ENCODE measurements at regions not wholly inside any gene's neighbourhood (a gene's known extent, or its start where the extent isn't known, plus 50 kb on each side); places are given as distances from the start of the nearest gene placed in this dataset.

- no peak overlapping the region for H3K4me3 ChIP-seq (replicated peaks; ENCODE audit: insufficient read depth, low read length)
- no peaks in the 10 kb centered on the region for H3K27me3 ChIP-seq (ENCODE audit: insufficient read depth, poor library complexity, severe bottlenecking)
- no peak for TF ChIP-seq REST (IDR thresholded peaks at IDR 0.05; ENCODE audit: insufficient replicate concordance, low read depth)
- no peak for TF ChIP-seq POLR2AphosphoS5 (IDR thresholded peaks at IDR 0.05; ENCODE audit: low read depth)
- no peak for TF ChIP-seq CTCF (IDR thresholded peaks at IDR 0.05; ENCODE audit: insufficient read depth, low read length)
- no peak for TF ChIP-seq SPI1 (IDR thresholded peaks at IDR 0.05; ENCODE audit: borderline replicate concordance, low read depth)
- TF ChIP-seq GABPA (IDR thresholded peaks at IDR 0.05; ENCODE audit: low read depth), result no peak
- no peak for DNase-seq (ENCODE audit: low read depth in 1 of 2, low spot score in 1 of 2)
- H3K27ac ChIP-seq (replicated peaks), result no peak overlapping the region
Observed at GRCh38 chr6:54050750-54051149, 60.5 kb upstream of the MLIP start.

GRCh38 chr6:54053881-54054391 is 57.3 kb upstream of the MLIP start:
- Histone ChIP-seq H3K4me3 (replicated peaks; ENCODE audit: insufficient read depth, low read length) (no peak overlapping the region), H3K27me3 (ENCODE audit: insufficient read depth, poor library complexity, severe bottlenecking) (no peaks in the 10 kb centered on the region), H3K27ac (replicated peaks) (no peak overlapping the region)
- TF ChIP-seq CTCF (IDR thresholded peaks at IDR 0.05; ENCODE audit: insufficient read depth, low read length) (no peak), SPI1 (IDR thresholded peaks at IDR 0.05; ENCODE audit: borderline replicate concordance, low read depth) (no peak), GABPA (IDR thresholded peaks at IDR 0.05; ENCODE audit: low read depth) (no peak), POLR2AphosphoS5 (IDR thresholded peaks at IDR 0.05; ENCODE audit: low read depth) (no peak)
- no peak for DNase-seq (ENCODE audit: low read depth in 1 of 2, low spot score in 1 of 2)

GRCh38 chr6:54056105-54056504 is 55.1 kb upstream of the MLIP start:
- Histone ChIP-seq H3K27ac (replicated peaks) (no peak overlapping the region), H3K4me3 (replicated peaks; ENCODE audit: insufficient read depth, low read length) (no peak overlapping the region), H3K27me3 (ENCODE audit: insufficient read depth, poor library complexity, severe bottlenecking) (no peaks in the 10 kb centered on the region)
- DNase-seq (ENCODE audit: low read depth in 1 of 2, low spot score in 1 of 2), result no peak
- TF ChIP-seq REST (IDR thresholded peaks at IDR 0.05; ENCODE audit: insufficient replicate concordance, low read depth) (no peak), CTCF (IDR thresholded peaks at IDR 0.05; ENCODE audit: insufficient read depth, low read length) (no peak), POLR2AphosphoS5 (IDR thresholded peaks at IDR 0.05; ENCODE audit: low read depth) (no peak), SPI1 (IDR thresholded peaks at IDR 0.05; ENCODE audit: borderline replicate concordance, low read depth) (no peak), GABPA (IDR thresholded peaks at IDR 0.05; ENCODE audit: low read depth) (no peak)

GRCh38 chr6:54057058-54057457 is 54.2 kb upstream of the MLIP start:
- no peaks in the 10 kb centered on the region for H3K27me3 ChIP-seq (ENCODE audit: insufficient read depth, poor library complexity, severe bottlenecking)
- TF ChIP-seq SPI1 (IDR thresholded peaks at IDR 0.05; ENCODE audit: borderline replicate concordance, low read depth) (no peak), GABPA (IDR thresholded peaks at IDR 0.05; ENCODE audit: low read depth) (no peak), POLR2AphosphoS5 (IDR thresholded peaks at IDR 0.05; ENCODE audit: low read depth) (no peak), REST (IDR thresholded peaks at IDR 0.05; ENCODE audit: insufficient replicate concordance, low read depth) (no peak), CTCF (IDR thresholded peaks at IDR 0.05; ENCODE audit: insufficient read depth, low read length) (no peak)
- H3K4me3 ChIP-seq (replicated peaks; ENCODE audit: insufficient read depth, low read length), result no peak overlapping the region
- no peak for DNase-seq (ENCODE audit: low read depth in 1 of 2, low spot score in 1 of 2)
- H3K27ac ChIP-seq (replicated peaks), result no peak overlapping the region

Data from HL-60 (cell line).